Mesenteric fat pad (tissue), 1 donor: ENCODE measurements at regions not wholly inside any gene's neighbourhood (a gene's known extent, or its start where the extent isn't known, plus 50 kb on each side); places are given as distances from the start of the nearest gene placed in this dataset.

ENCODE experiments used
- DNase-seq: peaks from one replicate; pipeline ENCODE4 v3.0.0-alpha.2; 2020; ENCODE audit warnings: low spot score
- donor health status: DM: yes; HTN: yes; CAD: no.

DNA sequence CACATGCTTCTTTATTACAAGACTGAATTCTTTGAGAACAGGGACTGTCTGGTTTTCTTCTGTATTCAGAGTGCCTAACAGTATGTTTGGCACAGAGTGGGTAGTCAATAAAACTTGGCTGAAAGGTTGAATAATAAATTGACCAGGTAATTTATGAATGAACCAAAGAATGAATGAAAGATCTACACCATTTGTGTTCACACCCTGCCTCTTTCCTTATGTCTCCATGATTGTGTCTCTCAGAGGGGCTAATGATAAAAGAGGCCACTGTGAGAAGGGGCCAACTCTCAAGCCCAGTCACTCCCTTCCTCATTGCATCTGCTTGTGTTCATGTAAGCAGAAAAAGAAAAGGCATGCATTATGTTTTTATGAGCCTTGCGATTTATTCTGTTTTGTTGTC is 569.7 kb upstream of the TENM4 start:
- DNase-seq, result no peak

DNA sequence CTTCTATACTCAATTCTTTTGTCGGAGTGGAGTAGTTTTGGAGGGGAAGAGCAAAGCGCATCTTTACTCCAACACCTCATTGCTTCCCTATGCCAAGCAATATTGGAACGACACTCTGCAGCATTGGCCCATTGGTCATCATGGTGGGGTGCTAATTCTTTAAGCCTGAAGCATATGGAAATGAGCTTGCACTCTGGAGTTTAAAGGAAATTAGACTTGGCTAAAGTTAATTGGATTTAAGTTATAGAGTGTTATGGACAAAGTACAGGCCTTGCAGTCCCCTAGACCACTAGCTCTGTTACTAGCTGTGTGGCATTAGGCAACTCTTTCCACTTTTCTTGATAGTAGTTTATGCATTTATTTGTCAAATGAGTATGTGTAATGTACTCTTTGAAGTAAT is 568.3 kb upstream of the TENM4 start:
- no peak for DNase-seq

DNA sequence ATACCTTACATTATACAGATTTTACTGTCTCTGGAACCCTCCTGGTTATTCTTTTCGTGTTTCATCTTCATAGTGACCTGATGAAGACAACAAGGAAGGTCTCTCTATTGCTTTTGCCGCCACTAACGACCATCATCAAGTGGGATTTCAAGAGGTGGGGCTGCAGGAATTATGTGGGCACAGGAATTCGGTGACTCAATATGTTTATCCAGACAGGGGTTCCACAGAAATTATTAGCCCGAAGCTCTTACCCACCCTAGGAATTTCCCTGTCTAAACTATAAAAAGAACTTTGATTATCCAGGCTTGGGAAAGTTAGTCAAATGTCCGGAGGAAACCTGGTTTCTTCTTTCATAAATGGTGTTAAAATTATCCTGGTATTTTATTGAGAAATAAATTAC is 566.8 kb upstream of the TENM4 start:
- no peak for DNase-seq

DNA sequence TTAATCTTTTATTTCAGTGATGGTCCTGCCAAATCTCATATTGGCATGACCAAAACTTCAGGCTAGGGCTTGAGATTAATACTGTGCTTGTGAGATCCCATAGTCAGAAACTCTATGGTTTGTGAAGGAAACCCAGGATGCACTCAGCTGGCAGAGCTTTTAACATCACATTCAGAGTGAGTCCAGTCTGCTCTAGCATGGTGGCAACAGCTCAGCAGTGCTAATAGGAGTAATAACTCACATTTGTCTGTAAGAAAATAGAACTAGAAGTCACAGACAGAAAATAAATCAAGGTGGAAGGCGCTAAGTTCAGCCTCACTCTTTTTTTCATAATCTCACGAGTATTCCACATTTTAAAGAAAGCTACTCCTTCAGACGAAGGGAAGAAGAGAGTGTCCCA is 549.3 kb upstream of the TENM4 start:
- no peak for DNase-seq

DNA sequence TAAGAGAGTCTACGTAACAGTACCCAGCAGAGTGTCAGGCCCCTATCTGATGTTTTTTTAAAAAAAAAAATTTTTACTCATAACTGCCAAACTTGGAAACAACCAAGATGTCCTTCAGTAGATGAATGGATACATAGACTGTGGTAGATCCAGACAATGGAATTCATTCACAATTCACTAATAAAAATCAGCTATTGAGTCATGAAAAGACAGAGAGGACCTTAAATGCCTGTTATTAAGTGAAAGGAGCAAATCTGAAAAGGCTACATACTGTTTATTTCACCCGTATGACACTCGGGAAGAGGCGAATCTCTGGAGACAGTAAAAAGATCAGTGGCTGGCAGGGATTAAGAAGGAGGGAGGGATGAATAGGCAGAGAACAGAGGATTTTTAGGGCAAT is 541.4 kb upstream of the TENM4 start:
- no peak for DNase-seq

DNA sequence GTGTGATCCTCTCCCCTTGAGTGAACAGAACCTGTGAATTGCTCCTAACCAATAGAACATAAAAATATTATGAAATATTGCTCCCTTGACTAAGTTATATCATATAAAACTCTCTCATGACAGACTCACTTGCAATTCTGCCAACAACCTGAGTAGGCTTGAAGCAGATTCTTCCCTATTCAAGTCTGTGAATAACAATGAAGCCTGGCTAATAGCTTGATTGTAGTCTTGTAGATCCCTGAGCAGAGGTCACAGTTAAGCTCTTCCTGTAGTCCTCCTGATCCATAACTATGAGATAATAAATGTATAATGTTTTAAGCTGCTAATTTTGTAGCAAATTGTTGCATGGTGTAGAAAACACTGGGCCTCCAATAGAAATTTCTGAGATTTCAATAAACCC is 540.1 kb upstream of the TENM4 start:
- no peak for DNase-seq

DNA sequence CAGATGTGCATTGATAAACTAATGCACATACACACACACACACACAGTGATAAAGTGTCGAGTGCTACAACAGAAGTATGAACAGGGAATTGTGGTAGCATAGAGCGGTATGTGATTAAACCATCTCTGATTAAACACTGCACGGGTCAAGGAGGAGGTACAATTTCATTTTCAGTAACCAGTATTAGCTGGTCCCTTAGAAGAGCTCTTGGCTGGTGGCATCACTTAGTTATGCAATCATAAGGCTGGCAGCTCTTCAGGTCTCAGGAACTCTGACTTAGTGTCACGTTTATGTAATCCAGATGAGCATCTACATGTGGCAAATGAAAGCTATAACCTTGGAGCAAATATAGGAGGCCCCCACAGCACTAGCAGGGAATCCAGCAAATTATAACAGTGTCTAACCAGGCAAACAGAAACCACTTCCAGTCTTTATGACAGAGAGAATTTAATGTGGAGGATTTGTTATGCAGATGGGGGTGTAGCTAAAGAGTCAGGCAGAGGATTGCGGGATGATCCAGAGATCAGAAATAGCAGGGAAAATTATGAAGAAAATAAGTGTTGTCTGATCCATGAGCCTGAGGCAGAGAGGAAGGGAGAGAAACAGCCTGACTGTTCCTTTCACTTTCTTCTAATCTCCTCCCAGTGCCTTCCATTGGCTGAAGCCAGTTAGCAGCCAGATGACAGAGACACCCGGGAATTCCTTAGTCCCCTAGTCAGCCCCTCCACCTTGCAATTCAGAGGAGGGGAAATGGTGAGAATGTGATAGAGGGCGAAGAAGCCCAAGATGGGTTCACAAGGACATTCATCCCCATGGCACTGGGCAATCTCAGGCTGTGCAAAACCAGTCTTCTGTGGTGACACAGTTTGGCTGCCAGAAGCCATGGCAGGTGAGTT is 533.1 kb upstream of the TENM4 start:
- DNase-seq, result no peak

DNA sequence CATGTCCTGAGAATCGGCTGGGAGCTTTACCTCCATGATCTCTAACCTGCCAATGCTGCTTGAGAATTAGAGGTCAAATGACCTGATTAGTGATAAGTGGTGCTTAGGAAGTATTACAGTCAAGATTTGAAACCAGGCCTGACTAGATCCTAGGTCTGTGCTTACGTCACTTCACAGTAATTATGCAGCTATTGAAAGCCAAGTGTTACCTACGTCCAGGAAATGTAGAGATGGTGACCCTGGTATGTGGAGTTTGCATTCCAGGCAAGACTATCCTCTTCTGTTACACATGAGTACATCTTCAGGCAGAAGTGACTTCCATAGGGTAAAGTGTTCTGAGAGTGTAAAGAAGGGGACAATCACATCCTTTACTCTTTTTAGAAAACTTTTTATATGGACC is 530.4 kb upstream of the TENM4 start:
- DNase-seq, result no peak

DNA sequence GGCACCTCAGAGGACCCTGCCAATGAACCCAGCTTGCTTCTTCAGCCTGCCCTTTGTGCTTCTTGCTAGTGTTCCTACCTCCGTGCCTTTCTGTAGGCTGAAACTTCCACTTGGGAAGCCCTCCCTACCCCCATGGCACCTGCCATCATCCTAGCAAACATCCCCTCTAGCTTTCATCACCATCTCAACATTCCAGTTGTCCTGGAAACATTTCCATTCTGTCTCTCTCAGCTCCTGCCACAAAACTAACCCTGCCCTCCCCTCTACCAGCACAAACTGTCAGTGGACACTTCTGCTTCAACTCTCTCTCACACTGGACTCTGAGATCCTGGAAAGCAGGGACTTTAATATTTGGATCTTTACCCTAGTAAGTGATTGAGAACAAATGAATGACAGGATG is 525.8 kb upstream of the TENM4 start:
- no peak for DNase-seq

DNA sequence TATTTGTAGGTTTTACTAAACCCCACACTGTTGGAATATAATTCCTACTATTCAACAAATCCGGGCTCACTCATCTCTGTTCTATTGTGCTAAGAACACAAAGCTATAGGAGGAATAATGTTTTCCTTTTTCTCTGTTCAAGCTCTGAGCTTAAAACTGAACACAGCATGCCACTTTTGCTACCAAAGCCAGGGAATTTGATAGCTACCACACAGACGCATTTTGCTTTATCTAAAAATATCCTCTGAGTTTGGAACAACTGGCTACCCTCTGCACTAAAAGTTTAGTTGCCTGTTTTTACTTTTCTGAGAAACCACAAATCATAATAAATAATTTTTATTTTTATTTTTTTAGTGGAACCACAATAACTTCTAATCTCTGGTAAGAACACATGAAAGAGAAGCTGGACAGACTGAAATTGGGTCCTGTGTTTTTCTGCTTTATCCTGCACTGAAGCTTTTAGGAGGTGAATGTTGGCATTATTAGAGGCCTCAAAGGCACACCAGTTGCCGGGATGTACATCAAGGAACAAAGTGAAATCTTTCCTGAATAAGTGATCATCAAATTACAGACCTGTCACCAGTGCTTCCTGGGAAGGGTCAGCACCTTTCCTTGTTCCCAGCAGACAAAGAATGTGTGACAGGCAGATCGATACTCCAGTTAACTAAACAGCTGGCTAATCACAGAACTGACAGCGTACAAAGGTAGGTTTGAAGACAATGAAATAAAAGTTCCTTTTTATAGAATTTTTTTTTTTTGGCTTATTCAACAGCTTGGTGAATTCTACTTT is 523.2 kb upstream of the TENM4 start:
- DNase-seq, result no peak

DNA sequence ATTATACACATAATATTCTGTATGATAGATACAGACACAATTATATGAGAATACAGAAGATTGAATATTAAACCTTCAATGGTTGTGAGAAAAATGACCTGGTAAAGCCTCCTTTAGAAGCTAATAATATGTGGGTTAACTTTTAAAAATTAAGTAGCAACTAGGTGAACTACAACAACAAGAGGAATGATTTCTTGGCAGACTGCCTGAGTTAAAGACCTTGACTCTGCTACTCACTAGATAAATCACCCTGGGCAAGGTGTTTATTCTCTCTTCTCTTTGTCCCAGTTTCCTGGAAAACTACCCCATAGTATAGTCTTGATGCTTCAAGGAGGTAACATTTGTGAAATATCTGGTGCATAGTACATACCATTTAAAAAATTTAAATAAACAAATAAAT is 519.6 kb upstream of the TENM4 start:
- no peak for DNase-seq

DNA sequence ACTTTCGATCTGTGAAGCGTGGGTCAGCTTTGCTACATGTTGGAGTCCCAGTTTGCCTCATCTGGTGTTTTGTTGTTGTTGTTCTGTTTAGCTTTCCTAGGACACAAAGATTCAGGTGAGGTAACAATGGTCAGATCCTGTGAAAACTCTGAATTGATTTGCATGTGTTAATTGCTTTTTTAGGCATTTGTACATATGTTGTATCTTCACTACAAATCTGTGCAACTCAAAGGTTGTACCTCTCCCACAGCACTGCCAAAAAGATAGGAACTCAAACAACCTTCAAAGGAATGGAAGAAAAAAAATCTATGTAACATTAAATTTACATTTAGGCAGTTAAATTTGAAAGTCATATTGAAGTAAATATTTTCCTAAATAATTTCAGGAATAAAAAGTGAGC is 518.5 kb upstream of the TENM4 start:
- no peak for DNase-seq

DNA sequence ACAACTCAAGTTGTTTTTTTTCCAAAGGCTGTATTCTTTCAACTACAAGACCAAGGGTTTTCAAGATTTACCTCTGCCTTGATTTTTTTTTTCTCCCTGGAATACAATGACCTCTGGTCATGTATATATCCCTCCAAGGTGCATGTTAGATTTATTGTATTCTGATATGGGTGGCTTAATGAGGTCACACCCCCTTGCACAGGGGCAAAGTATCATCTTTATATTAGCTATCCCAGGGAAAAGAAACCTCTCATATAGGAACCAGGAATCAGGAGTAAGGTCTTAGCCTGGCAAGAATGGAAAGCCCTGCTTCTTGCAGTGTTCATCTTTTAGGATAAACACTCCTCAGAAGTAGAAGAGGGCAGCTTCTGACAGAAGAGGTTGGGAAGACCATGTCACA is 516.9 kb upstream of the TENM4 start:
- DNase-seq, result no peak

DNA sequence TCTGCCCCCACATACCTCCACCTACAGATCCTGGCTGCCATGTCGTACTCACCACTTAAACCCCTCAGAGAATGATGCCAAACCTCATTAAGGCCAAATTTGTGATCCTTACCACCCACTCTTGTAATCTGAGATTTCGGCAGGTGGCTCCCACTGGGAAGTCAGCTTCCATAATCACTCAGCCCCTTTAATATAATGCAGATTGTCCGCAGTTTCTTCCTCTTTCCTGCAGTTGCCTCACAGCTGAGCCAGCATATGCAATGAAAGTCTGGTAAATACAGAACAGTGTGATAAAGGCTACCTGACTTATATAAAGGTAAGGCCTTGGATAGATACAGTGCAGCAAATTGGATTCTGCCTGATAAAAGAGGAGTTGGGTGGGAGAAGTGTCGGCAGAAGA is 515.2 kb upstream of the TENM4 start:
- no peak for DNase-seq

DNA sequence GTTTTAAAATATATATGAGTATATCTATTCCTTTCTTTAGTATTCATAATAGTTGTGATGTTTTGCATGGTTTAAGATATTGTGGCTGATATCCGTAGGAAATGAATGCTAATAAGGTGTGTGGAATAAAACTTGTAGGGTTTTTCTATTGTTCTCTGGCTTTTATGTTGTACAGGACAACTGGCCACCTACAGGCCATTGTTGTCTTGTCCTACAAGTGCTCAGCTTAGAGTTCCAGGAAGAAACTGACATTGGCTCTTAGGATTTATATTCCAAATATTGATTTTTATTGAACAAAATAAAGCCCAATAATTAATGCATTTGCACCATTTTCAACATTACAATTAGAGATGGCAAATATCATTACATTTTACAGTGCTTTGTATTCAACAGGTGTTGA is 512.8 kb upstream of the TENM4 start:
- DNase-seq, result no peak

DNA sequence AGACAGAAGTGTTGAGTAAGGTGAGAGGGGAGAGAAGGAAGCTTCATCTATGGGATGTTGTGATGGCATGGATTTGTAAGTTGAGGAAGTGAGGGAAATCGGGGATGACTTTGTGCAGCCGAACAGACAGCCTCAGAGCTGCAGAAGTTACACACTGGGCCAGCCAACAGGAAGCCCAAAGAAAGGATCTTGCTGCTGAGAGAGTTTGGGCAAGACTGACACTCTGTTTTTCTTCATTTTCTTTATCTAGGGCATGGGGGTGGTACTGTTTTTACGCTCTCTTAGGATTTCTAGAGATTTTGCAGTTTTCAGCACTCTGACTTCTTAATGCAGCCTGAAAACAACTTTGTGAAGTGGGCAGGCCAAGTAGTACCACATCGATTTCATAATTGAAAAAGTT is 509.9 kb upstream of the TENM4 start:
- DNase-seq, result no peak

DNA sequence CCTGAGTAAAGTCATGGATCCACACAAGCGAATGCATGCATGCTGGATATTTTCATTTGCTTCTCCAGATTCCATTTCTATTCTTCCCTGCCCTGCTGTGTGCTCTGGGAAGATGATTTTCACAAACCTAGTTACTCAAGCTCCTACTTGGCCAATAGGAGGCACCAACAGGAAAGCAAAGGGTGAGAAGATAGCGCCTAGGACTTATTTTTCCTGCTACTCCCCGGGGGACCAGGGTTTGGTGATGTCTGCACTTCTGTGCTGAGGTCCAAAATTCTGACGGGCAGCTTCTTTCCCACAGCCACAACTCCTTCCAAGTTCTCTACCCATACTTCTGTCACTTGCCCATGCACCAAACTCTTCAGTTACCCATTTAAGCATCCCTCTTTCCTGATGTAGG is 509.3 kb upstream of the TENM4 start:
- DNase-seq, result no peak

DNA sequence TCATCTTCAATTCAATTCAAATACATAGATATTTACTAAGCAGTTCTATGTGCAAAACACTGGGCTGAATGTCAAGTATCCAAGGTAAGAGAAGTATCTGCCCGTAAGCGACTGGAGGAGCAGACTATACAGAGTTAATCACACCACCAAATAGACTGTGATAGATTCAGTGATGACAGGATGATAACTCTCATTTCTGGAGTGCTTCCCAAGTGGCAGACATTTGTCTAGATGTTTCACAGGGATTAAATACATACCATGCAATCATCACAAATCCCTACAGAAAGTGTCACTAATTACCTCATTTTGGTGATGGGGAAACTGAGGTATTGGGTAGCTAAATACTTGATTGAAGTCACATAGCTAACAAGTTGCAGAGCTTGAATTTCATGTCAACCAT is 508.7 kb upstream of the TENM4 start:
- DNase-seq, result no peak

DNA sequence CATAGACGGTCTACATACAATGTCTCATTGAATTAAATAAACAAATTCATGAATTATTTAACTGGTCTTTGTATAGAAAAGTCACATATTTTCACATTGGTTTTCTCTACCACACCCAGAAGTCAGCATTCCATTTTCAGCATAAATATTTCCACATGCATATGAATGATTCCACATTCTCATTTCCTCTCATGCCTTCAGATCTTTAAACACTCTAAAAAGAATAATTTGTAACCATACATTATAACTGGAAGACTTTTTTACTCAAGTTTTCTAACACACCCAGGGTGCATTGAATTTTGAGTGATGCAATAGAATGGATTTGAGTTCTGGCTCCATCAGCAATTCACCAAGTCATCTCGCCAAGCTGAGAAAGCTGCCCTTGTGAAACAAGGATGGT is 501.8 kb upstream of the TENM4 start:
- DNase-seq, result no peak

DNA sequence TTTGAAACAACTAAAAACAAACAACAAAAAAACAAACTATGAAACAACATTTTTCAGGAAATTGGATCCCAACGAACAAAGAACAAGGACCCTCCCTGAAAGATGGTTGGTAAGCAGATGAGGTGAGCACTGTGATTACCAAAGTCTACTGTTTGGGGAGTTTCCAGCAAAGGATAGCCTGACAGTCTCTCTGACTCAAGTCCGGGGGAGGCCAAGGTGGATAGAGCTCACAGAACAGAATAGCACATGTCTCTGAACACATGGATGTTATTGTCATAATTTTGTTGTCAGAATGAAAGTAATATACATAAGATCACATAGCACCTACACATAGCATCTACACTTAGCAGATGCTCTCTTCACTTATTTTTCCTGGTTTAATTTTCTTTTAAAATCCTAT is 501.3 kb upstream of the TENM4 start:
- DNase-seq, result no peak

DNA sequence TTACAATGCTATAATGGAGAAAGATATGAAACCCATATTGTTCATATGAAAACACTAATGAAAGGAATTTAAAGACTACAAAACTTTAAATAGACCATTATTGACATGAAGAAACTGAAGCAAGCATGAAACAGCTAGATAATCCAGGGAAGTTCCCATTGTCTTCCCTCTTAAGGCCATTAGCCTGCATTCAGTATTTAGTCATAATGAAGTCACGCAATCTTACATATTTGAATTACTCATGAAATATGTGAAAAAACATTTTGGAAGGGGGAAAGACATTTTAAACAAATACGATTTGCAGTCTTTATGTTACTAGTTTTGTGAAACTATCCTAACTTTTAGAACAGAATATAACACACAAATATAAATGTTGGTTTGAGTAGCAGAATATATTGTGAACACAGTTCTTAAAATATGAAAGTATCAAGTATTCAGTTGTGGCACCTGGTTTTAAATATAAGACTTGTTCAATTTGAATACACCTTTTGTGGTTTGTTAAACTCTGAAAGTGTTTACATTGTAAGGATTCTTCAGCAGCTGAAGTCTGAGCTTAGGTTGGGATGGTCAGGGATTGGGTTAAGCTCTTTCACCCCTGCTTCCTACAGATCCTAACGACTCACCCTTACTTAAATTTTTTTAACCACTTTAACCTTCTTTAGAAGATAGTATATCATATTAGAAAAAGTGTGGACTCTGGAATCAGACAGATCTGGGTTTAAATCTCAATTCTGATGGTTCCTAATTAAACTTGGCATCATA is 500.3 kb upstream of the TENM4 start:
- no peak for DNase-seq

DNA sequence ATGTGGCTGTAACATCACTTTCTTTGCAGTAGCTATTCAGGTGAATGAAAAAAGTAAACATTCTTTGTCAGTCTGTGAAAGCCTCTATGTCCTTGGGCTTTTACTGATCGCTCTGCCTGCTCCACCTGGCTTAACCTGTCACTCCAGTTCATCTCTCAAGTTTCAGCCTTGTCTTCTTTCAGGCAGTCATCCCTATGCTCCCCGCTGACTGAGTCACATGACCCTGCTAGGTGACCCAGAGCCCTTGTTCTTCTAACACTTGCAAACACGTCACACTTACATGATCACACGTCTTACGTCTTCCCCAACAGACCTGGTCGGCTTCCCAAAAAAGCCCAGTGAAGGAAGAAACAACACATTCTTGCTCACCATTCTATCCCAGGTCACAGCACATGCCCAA is 499.3 kb upstream of the TENM4 start:
- DNase-seq, result no peak
